H9 (cell line): ENCODE measurements at regions not wholly inside any gene's neighbourhood (a gene's known extent, or its start where the extent isn't known, plus 50 kb on each side); places are given as distances from the start of the nearest gene placed in this dataset.

ENCODE experiments used
- DNase-seq: peaks from one replicate; pipeline ENCODE4 v3.0.0-alpha.2; 2017
- H2AFZ ChIP-seq: one replicate; pipeline ENCODE4 v1.6.1; 2013; ENCODE audit warnings: mild to moderate bottlenecking, low read length, control low read depth, moderate library complexity
- H2AK5ac ChIP-seq: 2 replicates; pipeline ENCODE4 v1.6.1; 2013; ENCODE audit warnings: low read length, control low read depth, mixed read lengths; ENCODE audit not compliant: insufficient read length
- H2BK120ac ChIP-seq: one replicate; pipeline ENCODE4 v1.6.1; 2013; ENCODE audit warnings: low read depth, mild to moderate bottlenecking, low read length, control low read depth, inconsistent platforms; ENCODE audit not compliant: poor library complexity, severe bottlenecking
- H2BK12ac ChIP-seq: 2 replicates; pipeline ENCODE4 v1.6.1; 2013; ENCODE audit warnings: low read length, control low read depth, mixed read lengths, low read depth; ENCODE audit not compliant: insufficient read length
- H2BK15ac ChIP-seq: 2 replicates; pipeline ENCODE4 v1.6.1; 2013; ENCODE audit warnings: low read depth, low read length, control low read depth
- H2BK20ac ChIP-seq: one replicate; pipeline ENCODE4 v1.6.1; 2013; ENCODE audit warnings: low read depth, mild to moderate bottlenecking, low read length, control low read depth, inconsistent platforms; ENCODE audit not compliant: poor library complexity, severe bottlenecking
- H2BK5ac ChIP-seq: 2 replicates; pipeline ENCODE4 v1.6.1; 2013; ENCODE audit warnings: low read length, control low read depth, mixed read lengths; ENCODE audit not compliant: insufficient read length
- H3K14ac ChIP-seq: 2 replicates; pipeline ENCODE4 v1.6.1; 2013; ENCODE audit warnings: low read length, control low read depth; ENCODE audit not compliant: insufficient read depth
- H3K18ac ChIP-seq: 2 replicates; pipeline ENCODE4 v1.6.1; 2013; ENCODE audit warnings: low read depth, mild to moderate bottlenecking, mixed read lengths, low read length, control low read depth; ENCODE audit not compliant: insufficient read length
- H3K23ac ChIP-seq: 2 replicates; pipeline ENCODE4 v1.6.1; 2013; ENCODE audit warnings: low read length, control low read depth, mixed read lengths, low read depth; ENCODE audit not compliant: insufficient read length
- H3K23me2 ChIP-seq: 2 replicates; pipeline ENCODE4 v1.6.1; 2013; ENCODE audit warnings: low read depth, mild to moderate bottlenecking, mixed read lengths, low read length, control low read depth; ENCODE audit not compliant: insufficient read length, poor library complexity, severe bottlenecking
- H3K27ac ChIP-seq: 2 replicates; pipeline ENCODE4 v1.5.1; 2013; ENCODE audit warnings: low read length, control low read depth, mixed read lengths, low read depth; ENCODE audit not compliant: insufficient read length
- H3K27me3 ChIP-seq: 2 replicates; pipeline ENCODE4 v1.6.1; 2013; ENCODE audit warnings: low read length, control low read depth, inconsistent platforms; ENCODE audit not compliant: insufficient read depth
- H3K4ac ChIP-seq: 2 replicates; pipeline ENCODE4 v1.6.1; 2013; ENCODE audit warnings: low read depth, mild to moderate bottlenecking, control low read depth, inconsistent platforms, low read length, moderate library complexity
- H3K4me1 ChIP-seq: 2 replicates; pipeline ENCODE4 v1.6.1; 2013; ENCODE audit warnings: low read length, control low read depth, inconsistent platforms; ENCODE audit not compliant: insufficient read depth
- H3K4me2 ChIP-seq: 2 replicates; pipeline ENCODE4 v1.6.1; 2013; ENCODE audit warnings: low read length, control low read depth, mixed read lengths; ENCODE audit not compliant: insufficient read length, insufficient read depth
- H3K56ac ChIP-seq: 2 replicates; pipeline ENCODE4 v1.6.1; 2013; ENCODE audit warnings: low read depth, mild to moderate bottlenecking, mixed read lengths, low read length, control low read depth; ENCODE audit not compliant: insufficient read length
- H3K79me1 ChIP-seq: 2 replicates; pipeline ENCODE4 v1.6.1; 2013; ENCODE audit warnings: low read depth, mild to moderate bottlenecking, moderate library complexity, low read length, control low read depth, inconsistent platforms; ENCODE audit not compliant: insufficient read depth, poor library complexity, severe bottlenecking
- H3K79me2 ChIP-seq: 2 replicates; pipeline ENCODE4 v1.6.1; 2013; ENCODE audit warnings: low read length, control low read depth, inconsistent platforms; ENCODE audit not compliant: insufficient read depth
- H3K9ac ChIP-seq: 2 replicates; pipeline ENCODE4 v1.6.1; 2013; ENCODE audit warnings: low read length, control low read depth, mixed read lengths; ENCODE audit not compliant: insufficient read length; ENCODE audit errors: extremely low read depth
- H3K9me3 ChIP-seq: one replicate; pipeline ENCODE4 v1.6.1; 2013; ENCODE audit warnings: low read depth, low read length, inconsistent platforms; ENCODE audit not compliant: control insufficient read depth
- H3T11ph ChIP-seq: one replicate; pipeline ENCODE4 v1.6.1; 2013; ENCODE audit warnings: mild to moderate bottlenecking, low read length, control low read depth, inconsistent platforms
- H4K20me1 ChIP-seq: one replicate; pipeline ENCODE4 v1.6.1; 2013; ENCODE audit not compliant: control insufficient read depth, insufficient read length, insufficient read depth
- H4K5ac ChIP-seq: 2 replicates; pipeline ENCODE4 v1.6.1; 2013; ENCODE audit warnings: low read depth, mild to moderate bottlenecking, mixed read lengths, low read length, control low read depth; ENCODE audit not compliant: insufficient read length
- H4K8ac ChIP-seq: replicated peaks from 2 replicates; pipeline ENCODE4 v1.6.1; 2013; ENCODE audit warnings: low read length, control low read depth, mixed read lengths, low read depth; ENCODE audit not compliant: insufficient read length
- H4K91ac ChIP-seq: 2 replicates; pipeline ENCODE4 v1.6.1; 2013; ENCODE audit warnings: low read depth, mild to moderate bottlenecking, moderate library complexity, mixed read lengths, low read length, control low read depth; ENCODE audit not compliant: insufficient read length
- H3K27ac Mint-ChIP-seq, 3 experiments: 2 replicates in 2 of 3; 3 replicates in 1 of 3; pipeline ENCODE4 v1.8.0; 2020 to 2021; ENCODE audit warnings: mixed read lengths in 3 of 3, mild to moderate bottlenecking in 1 of 3, moderate library complexity in 1 of 3
- H3K27me3 Mint-ChIP-seq: 2 replicates; pipeline ENCODE4 v1.8.0; 2021; ENCODE audit warnings: low read depth, mild to moderate bottlenecking, moderate library complexity, mixed read lengths
- H3K36me3 Mint-ChIP-seq, 3 experiments: 2 replicates in 2 of 3; 3 replicates in 1 of 3; pipeline ENCODE4 v1.8.0; 2020 to 2021; ENCODE audit warnings: low read depth in 3 of 3, mixed read lengths in 3 of 3; ENCODE audit not compliant: insufficient read depth in 1 of 3
- H3K4me1 Mint-ChIP-seq, 2 experiments: 2 replicates each; pipeline ENCODE4 v1.8.0; 2020; ENCODE audit warnings: mixed read lengths in 2 of 2
- H3K4me3 Mint-ChIP-seq, 2 experiments: 2 replicates in 1 of 2; 3 replicates in 1 of 2; pipeline ENCODE4 v1.8.0; 2020 to 2021; ENCODE audit warnings: mild to moderate bottlenecking in 2 of 2, mixed read lengths in 2 of 2, moderate library complexity in 1 of 2
- H3K9me3 Mint-ChIP-seq, 2 experiments: 2 replicates in 1 of 2; 3 replicates in 1 of 2; pipeline ENCODE4 v1.8.0; 2020; ENCODE audit warnings: mild to moderate bottlenecking in 2 of 2, mixed read lengths in 2 of 2, moderate library complexity in 1 of 2
- WGBS: extraction: QIAGEN DNeasy Blood & Tissue Kit; methylation state at CpG from one replicate; pipeline ENCODE4 v1.1.7; 2013; ENCODE audit warnings: missing lambda C conversion rate, low lambda C conversion rate, mixed read lengths; ENCODE audit not compliant: insufficient read length; ENCODE audit errors: extremely low coverage; 5-methylcytosine and 5-hydroxymethylcytosine counted together
- TF ChIP-seq, protein P1 (sequence below): fragments of 200-600 bp; sonication (generic); conservative IDR thresholded peaks from 3 replicates; pipeline ENCODE4 v1.8.0; 2021; ENCODE audit warnings: antibody characterized with exemption, mild to moderate bottlenecking

DNA sequence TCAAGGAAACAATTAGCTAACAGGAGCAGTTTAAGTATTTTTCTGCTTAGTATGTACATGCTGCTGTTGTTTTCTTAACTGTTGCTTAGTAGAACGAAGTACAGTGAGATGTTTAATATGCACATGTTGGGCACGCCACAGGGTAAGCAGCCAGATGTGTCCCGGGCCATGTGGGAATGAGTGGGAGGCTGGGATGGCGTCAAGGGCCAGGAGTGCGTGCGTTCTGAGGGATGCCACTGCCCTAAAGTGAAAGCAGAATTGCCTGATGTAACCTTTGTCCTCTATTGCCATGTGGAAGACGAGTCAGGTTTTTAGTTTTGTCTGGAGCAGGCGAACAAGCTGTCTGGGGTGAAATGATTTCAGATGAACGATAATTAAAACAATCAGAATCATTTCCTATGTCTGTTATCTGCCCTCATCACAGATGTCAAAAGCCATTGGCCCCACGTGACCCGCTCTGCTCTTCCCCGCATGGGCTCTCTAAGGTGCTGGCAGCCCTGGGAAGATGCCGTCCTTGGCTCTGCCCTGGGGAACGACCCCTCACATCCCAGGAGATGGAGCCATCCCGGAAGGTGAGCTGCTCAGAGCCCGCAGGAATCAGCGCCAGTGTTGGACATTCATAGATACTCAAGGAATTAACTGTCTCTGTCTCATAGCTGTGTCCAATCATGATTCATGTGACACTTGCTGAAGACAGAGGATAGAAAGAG lies 356.6 kb upstream of the IRX4 start:
- H3K27ac Mint-ChIP-seq, result no peak overlapping the region
- no peak overlapping the region for H3T11ph ChIP-seq

More for the DNA sequence above, 356.6 kb upstream of the IRX4 start:
- Histone ChIP-seq H3K23me2 (no peaks in the 10 kb centered on the region), H2BK5ac (no peak overlapping the region), H3K9me3 (no peaks in the 10 kb centered on the region), H3K4me2 (no peak overlapping the region), H3K4ac (no peak overlapping the region), H3K18ac (no peak overlapping the region), H2BK120ac (no peak overlapping the region), H3K4me1 (no peaks in the 10 kb centered on the region), H2AFZ (no peak overlapping the region), H3K27me3 (no peaks in the 10 kb centered on the region), H3K23ac (no peak overlapping the region), H2BK15ac (no peak overlapping the region), H2BK20ac (no peak overlapping the region), H3K79me1 (no peaks in the 10 kb centered on the region), H2BK12ac (no peak overlapping the region), H2AK5ac (no peak overlapping the region), H4K20me1 (no peaks in the 10 kb centered on the region), H4K5ac (no peak overlapping the region), H3K79me2 (no peaks in the 10 kb centered on the region), H3K56ac (no peak overlapping the region), H3K14ac (no peak overlapping the region), H4K8ac (no peak overlapping the region), H4K91ac (no peak overlapping the region), H3K9ac (no peak overlapping the region), H3K27ac (no peak overlapping the region)
- Mint-ChIP-seq H3K9me3 (peaks cover 19 to 27% of the 10 kb centered on the region in 2 experiments), H3K4me1 (no peaks in the 10 kb centered on the region), H3K36me3 (peaks cover 0 to 6% (median 3%) of the 10 kb centered on the region in 3 experiments; a peak in 5 of 7 replicates), H3K4me3 (no peak overlapping the region), H3K27me3 (peaks cover 3% of the 10 kb centered on the region; the same call in 1 of the 2 replicates)
- DNase-seq, result no peak
- WGBS, result no CpG with 5 or more reads among the region's 17 CpGs
- TF ChIP-seq, protein P1, sequence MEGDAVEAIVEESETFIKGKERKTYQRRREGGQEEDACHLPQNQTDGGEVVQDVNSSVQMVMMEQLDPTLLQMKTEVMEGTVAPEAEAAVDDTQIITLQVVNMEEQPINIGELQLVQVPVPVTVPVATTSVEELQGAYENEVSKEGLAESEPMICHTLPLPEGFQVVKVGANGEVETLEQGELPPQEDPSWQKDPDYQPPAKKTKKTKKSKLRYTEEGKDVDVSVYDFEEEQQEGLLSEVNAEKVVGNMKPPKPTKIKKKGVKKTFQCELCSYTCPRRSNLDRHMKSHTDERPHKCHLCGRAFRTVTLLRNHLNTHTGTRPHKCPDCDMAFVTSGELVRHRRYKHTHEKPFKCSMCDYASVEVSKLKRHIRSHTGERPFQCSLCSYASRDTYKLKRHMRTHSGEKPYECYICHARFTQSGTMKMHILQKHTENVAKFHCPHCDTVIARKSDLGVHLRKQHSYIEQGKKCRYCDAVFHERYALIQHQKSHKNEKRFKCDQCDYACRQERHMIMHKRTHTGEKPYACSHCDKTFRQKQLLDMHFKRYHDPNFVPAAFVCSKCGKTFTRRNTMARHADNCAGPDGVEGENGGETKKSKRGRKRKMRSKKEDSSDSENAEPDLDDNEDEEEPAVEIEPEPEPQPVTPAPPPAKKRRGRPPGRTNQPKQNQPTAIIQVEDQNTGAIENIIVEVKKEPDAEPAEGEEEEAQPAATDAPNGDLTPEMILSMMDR, result no peak
